GM12878 (cell line): ENCODE measurements at regions not wholly inside any gene's neighbourhood (a gene's known extent, or its start where the extent isn't known, plus 50 kb on each side); places are given as distances from the start of the nearest gene placed in this dataset.

ENCODE experiments used
- ATAC-seq: fragments of 200-7000 bp; cut with Tn5 transposase; 3 replicates; pipeline ENCODE4 v1.9.1; 2020; ENCODE audit warnings: mild to moderate bottlenecking, moderate library complexity
- BruUV-seq: library from RNA; stranded (reverse); fragments of 400-500 nt; replicated peaks from 2 replicates; lab custom pipeline; 2021; lab: Mats Ljungman, UMichigan
- CTCF ChIA-PET: fragments of 300-600 bp; sonication (Branson Sonifier 250); formaldehyde crosslinking; extraction: SDS; loops from one replicate; lab custom pipeline; 2021; ENCODE audit warnings: inconsistent platforms; lab: Yijun Ruan, JAX
- POLR2A ChIA-PET: fragments of 350-600 bp; formaldehyde crosslinking; extraction: SDS; loops from one replicate; lab custom pipeline; 2021; ENCODE audit warnings: inconsistent platforms; lab: Charles Lee
- RAD21 ChIA-PET: fragments of 300-600 bp; sonication (Branson Sonifier 250); formaldehyde crosslinking; loops from one replicate; lab custom pipeline; 2023; ENCODE audit warnings: antibody characterized with exemption; ENCODE audit not compliant: unreplicated experiment; lab: Charles Lee
- SMC1A ChIA-PET: fragments of 300-600 bp; sonication (Branson Sonifier 250); formaldehyde crosslinking; loops from one replicate; lab custom pipeline; 2023; ENCODE audit not compliant: unreplicated experiment, uncharacterized antibody; lab: Charles Lee
- DNase-seq: peaks from one replicate; pipeline ENCODE4 v3.0.0-alpha.2; 2011; ENCODE audit warnings: low read depth, low spot score
- FAIRE-seq: peaks from 3 replicates; lab custom pipeline; 2011; peaks lifted over from hg19 to GRCh38; lab: Jason Lieb, UNC
- H2AFZ ChIP-seq: 2 replicates; pipeline ENCODE4 v1.6.0; 2011; ENCODE audit warnings: low read depth, low read length, control low read depth; ENCODE audit not compliant: control insufficient read depth
- H3K27ac ChIP-seq: 2 replicates; pipeline ENCODE4 v1.5.1; 2011; ENCODE audit warnings: control low read depth; ENCODE audit not compliant: control insufficient read depth, insufficient read depth
- H3K27me3 ChIP-seq, 2 experiments: replicated peaks in 1 of 2; 2 replicates each; pipeline versions ENCODE4 v1.6.0 to v1.6.1; 2011; ENCODE audit warnings: low read length in 1 of 2; ENCODE audit not compliant: control insufficient read depth in 2 of 2, insufficient read depth in 2 of 2
- H3K36me3 ChIP-seq, 2 experiments: 2 replicates each; pipeline ENCODE4 v1.5.1; 2011; ENCODE audit warnings: low read length in 1 of 2; ENCODE audit not compliant: control insufficient read depth in 2 of 2, insufficient read depth in 2 of 2
- H3K4me1 ChIP-seq: 2 replicates; pipeline ENCODE4 v1.6.1; 2011; ENCODE audit warnings: mild to moderate bottlenecking, low read length, moderate library complexity, mixed read lengths; ENCODE audit not compliant: control insufficient read depth, insufficient read depth
- H3K4me2 ChIP-seq: 2 replicates; pipeline ENCODE4 v1.6.0; 2011; ENCODE audit warnings: control low read depth; ENCODE audit not compliant: control insufficient read depth, insufficient read depth
- H3K4me3 ChIP-seq: fragments of 200-600 bp; sonication (generic); 2 replicates; pipeline ENCODE4 v1.5.1; 2016
- H3K79me2 ChIP-seq: 2 replicates; pipeline ENCODE4 v1.6.0; 2011; ENCODE audit warnings: low read length; ENCODE audit not compliant: control insufficient read depth, insufficient read depth
- H3K9ac ChIP-seq: 2 replicates; pipeline ENCODE4 v1.8.0; 2011; ENCODE audit warnings: low read length, control low read depth, mixed read lengths; ENCODE audit not compliant: control insufficient read depth, insufficient read depth
- H3K9me3 ChIP-seq: replicated peaks from 3 replicates; pipeline ENCODE4 v1.5.1; 2011; ENCODE audit warnings: mild to moderate bottlenecking, low read length; ENCODE audit not compliant: control insufficient read depth, insufficient read depth
- H4K20me1 ChIP-seq: 2 replicates; pipeline ENCODE4 v1.6.0; 2011; ENCODE audit not compliant: control insufficient read depth, insufficient read depth
- BACH1 ChIP-seq: fragments of 450-650 bp; IDR thresholded peaks from 2 replicates; pipeline ENCODE4 v1.6.1; 2017; ENCODE audit warnings: mild to moderate bottlenecking, borderline replicate concordance
- BCL11A ChIP-seq: IDR thresholded peaks from 2 replicates; pipeline ENCODE4 v1.6.1; 2011; ENCODE audit warnings: low read depth, low read length
- BRCA1 ChIP-seq: IDR thresholded peaks from 2 replicates; pipeline ENCODE4 v1.6.1; 2011; ENCODE audit warnings: low read depth, low read length, improper control_type of control experiment
- CHD2 ChIP-seq: IDR thresholded peaks from 2 replicates; pipeline ENCODE4 v1.6.1; 2011; ENCODE audit warnings: low read depth, low read length, improper control_type of control experiment, borderline replicate concordance
- HCFC1 ChIP-seq: fragments of 150-350 bp; IDR thresholded peaks from 2 replicates; pipeline ENCODE4 v1.6.1; 2014; ENCODE audit warnings: low read length
- LARP7 ChIP-seq: fragments of 450-650 bp; IDR thresholded peaks from 2 replicates; pipeline ENCODE4 v1.6.1; 2017; ENCODE audit warnings: mild to moderate bottlenecking
- NFYA ChIP-seq: IDR thresholded peaks from 2 replicates; pipeline ENCODE4 v1.6.1; 2011; ENCODE audit warnings: low read depth, mild to moderate bottlenecking, low read length, improper control_type of control experiment, borderline replicate concordance
- PAX5 ChIP-seq: IDR thresholded peaks from 2 replicates; pipeline ENCODE4 v1.6.1; 2011; ENCODE audit warnings: low read depth, low read length, borderline replicate concordance
- PAX8 ChIP-seq: fragments of 450-650 bp; IDR thresholded peaks from 2 replicates; pipeline ENCODE4 v1.6.1; 2017; ENCODE audit warnings: mild to moderate bottlenecking, moderate library complexity
- STAT1 ChIP-seq: fragments of 450-650 bp; conservative IDR thresholded peaks from 2 replicates; pipeline ENCODE4 v1.6.1; 2014; ENCODE audit warnings: antibody characterized with exemption, mild to moderate bottlenecking
- YY1 ChIP-seq: IDR thresholded peaks from 2 replicates; pipeline ENCODE4 v1.6.1; 2011; ENCODE audit warnings: low read depth, mild to moderate bottlenecking, low read length
- ZNF622 ChIP-seq: fragments of 450-650 bp; IDR thresholded peaks from 2 replicates; pipeline ENCODE4 v1.6.1; 2017; ENCODE audit warnings: mild to moderate bottlenecking, inconsistent platforms
- WGBS: methylation state at CpG from one replicate; pipeline ENCODE4 v1.1.6; 2016; ENCODE audit warnings: low lambda C conversion rate; ENCODE audit not compliant: insufficient replicate concordance, insufficient coverage; ENCODE audit errors: missing lambda C conversion rate; 5-methylcytosine and 5-hydroxymethylcytosine counted together
- in situ Hi-C: fragments of 300-500 bp; cut with MboI; formaldehyde crosslinking; loops from 9 replicates; pipeline ENCODE4 v1.14.3; 2018; ENCODE audit warnings: mixed read lengths
- intact Hi-C: fragments of 100-400 bp; cut with micrococcal nuclease; formaldehyde crosslinking; loops from one replicate; pipeline ENCODE4 v1.14.2; 2022; ENCODE audit not compliant: unreplicated experiment
- TF ChIP-seq, protein P1 (sequence below): IDR thresholded peaks from 2 replicates; pipeline ENCODE4 v1.6.1; 2012; ENCODE audit warnings: low read length, inconsistent platforms
- TF ChIP-seq, protein P2 (sequence below): fragments of 450-650 bp; IDR thresholded peaks from 2 replicates; pipeline ENCODE4 v1.6.1; 2018; ENCODE audit warnings: mild to moderate bottlenecking, low read depth, moderate library complexity; ENCODE audit not compliant: partially characterized antibody
- TF ChIP-seq, protein P3 (sequence below): fragments of 450-650 bp; formaldehyde crosslinking; IDR thresholded peaks from 2 replicates; pipeline ENCODE4 v1.5.0; 2022; ENCODE audit warnings: mild to moderate bottlenecking, missing genetic modification characterization
- TF ChIP-seq, protein P4 (sequence below): fragments of 450-650 bp; IDR thresholded peaks from 2 replicates; pipeline ENCODE4 v1.6.1; 2016; ENCODE audit warnings: mild to moderate bottlenecking
- TF ChIP-seq, protein P5 (sequence below): fragments of 150-350 bp; IDR thresholded peaks from 2 replicates; pipeline ENCODE4 v1.6.1; 2014; ENCODE audit warnings: mild to moderate bottlenecking, low read depth, low read length

DNA sequence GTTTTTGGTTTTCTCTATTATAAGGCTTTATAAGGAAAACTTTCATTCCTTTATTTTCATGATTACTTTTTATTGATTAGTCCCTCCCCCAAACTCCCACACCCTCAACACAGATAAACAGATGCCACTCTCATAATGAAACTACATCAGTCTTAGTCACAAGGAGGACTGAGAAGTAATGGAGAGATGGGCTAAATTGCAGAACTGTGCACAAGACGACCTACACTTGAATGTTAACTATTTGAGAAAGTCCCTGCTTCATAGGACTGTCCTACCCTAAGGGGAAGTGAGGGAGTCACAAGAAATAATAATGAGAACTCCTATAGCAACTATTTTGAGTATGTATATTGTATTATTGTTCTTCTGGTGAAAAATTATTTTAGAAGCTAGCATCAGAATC lies 360.8 kb downstream of the RBM43 start:
- Histone ChIP-seq H3K27ac (no peak overlapping the region), H3K4me3 (no peak overlapping the region), H3K79me2 (no peaks in the 10 kb centered on the region), H3K4me1 (no peaks in the 10 kb centered on the region), H3K9ac (no peak overlapping the region), H3K4me2 (no peak overlapping the region), H2AFZ (no peak overlapping the region), H3K27me3 (no peaks in the 10 kb centered on the region), H3K36me3 (no peaks in the 10 kb centered on the region), H3K9me3 (no peaks in the 10 kb centered on the region), H4K20me1 (no peaks in the 10 kb centered on the region)
- ChIA-PET RAD21 (no interaction called here), CTCF (no interaction called here), SMC1A (no interaction called here), POLR2A (no interaction called here)
- WGBS, result 0% methylated on average over 1 of the region's 1 CpG
- in situ Hi-C loops, result no loop called here
- DNase-seq (no peak), ATAC-seq (no peak), FAIRE-seq (no peak)
- TF ChIP-seq, protein P1, sequence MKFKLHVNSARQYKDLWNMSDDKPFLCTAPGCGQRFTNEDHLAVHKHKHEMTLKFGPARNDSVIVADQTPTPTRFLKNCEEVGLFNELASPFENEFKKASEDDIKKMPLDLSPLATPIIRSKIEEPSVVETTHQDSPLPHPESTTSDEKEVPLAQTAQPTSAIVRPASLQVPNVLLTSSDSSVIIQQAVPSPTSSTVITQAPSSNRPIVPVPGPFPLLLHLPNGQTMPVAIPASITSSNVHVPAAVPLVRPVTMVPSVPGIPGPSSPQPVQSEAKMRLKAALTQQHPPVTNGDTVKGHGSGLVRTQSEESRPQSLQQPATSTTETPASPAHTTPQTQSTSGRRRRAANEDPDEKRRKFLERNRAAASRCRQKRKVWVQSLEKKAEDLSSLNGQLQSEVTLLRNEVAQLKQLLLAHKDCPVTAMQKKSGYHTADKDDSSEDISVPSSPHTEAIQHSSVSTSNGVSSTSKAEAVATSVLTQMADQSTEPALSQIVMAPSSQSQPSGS, result no peak
- TF ChIP-seq, protein P2, sequence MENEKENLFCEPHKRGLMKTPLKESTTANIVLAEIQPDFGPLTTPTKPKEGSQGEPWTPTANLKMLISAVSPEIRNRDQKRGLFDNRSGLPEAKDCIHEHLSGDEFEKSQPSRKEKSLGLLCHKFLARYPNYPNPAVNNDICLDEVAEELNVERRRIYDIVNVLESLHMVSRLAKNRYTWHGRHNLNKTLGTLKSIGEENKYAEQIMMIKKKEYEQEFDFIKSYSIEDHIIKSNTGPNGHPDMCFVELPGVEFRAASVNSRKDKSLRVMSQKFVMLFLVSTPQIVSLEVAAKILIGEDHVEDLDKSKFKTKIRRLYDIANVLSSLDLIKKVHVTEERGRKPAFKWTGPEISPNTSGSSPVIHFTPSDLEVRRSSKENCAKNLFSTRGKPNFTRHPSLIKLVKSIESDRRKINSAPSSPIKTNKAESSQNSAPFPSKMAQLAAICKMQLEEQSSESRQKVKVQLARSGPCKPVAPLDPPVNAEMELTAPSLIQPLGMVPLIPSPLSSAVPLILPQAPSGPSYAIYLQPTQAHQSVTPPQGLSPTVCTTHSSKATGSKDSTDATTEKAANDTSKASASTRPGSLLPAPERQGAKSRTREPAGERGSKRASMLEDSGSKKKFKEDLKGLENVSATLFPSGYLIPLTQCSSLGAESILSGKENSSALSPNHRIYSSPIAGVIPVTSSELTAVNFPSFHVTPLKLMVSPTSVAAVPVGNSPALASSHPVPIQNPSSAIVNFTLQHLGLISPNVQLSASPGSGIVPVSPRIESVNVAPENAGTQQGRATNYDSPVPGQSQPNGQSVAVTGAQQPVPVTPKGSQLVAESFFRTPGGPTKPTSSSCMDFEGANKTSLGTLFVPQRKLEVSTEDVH, result no peak
- TF ChIP-seq BACH1, result no peak
- TF ChIP-seq, protein P3, sequence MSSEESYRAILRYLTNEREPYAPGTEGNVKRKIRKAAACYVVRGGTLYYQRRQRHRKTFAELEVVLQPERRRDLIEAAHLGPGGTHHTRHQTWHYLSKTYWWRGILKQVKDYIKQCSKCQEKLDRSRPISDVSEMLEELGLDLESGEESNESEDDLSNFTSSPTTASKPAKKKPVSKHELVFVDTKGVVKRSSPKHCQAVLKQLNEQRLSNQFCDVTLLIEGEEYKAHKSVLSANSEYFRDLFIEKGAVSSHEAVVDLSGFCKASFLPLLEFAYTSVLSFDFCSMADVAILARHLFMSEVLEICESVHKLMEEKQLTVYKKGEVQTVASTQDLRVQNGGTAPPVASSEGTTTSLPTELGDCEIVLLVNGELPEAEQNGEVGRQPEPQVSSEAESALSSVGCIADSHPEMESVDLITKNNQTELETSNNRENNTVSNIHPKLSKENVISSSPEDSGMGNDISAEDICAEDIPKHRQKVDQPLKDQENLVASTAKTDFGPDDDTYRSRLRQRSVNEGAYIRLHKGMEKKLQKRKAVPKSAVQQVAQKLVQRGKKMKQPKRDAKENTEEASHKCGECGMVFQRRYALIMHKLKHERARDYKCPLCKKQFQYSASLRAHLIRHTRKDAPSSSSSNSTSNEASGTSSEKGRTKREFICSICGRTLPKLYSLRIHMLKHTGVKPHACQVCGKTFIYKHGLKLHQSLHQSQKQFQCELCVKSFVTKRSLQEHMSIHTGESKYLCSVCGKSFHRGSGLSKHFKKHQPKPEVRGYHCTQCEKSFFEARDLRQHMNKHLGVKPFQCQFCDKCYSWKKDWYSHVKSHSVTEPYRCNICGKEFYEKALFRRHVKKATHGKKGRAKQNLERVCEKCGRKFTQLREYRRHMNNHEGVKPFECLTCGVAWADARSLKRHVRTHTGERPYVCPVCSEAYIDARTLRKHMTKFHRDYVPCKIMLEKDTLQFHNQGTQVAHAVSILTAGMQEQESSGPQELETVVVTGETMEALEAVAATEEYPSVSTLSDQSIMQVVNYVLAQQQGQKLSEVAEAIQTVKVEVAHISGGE (CRISPR knock-in tag), result no peak
- TF ChIP-seq PAX5, result no peak
- TF ChIP-seq HCFC1, result no peak
- no peak for TF ChIP-seq YY1
- no peak for TF ChIP-seq LARP7
- TF ChIP-seq PAX8, result no peak
- no peak for TF ChIP-seq STAT1
- TF ChIP-seq BCL11A, result no peak
- TF ChIP-seq BRCA1, result no peak
- TF ChIP-seq, protein P4, sequence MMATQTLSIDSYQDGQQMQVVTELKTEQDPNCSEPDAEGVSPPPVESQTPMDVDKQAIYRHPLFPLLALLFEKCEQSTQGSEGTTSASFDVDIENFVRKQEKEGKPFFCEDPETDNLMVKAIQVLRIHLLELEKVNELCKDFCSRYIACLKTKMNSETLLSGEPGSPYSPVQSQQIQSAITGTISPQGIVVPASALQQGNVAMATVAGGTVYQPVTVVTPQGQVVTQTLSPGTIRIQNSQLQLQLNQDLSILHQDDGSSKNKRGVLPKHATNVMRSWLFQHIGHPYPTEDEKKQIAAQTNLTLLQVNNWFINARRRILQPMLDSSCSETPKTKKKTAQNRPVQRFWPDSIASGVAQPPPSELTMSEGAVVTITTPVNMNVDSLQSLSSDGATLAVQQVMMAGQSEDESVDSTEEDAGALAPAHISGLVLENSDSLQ, result no peak
- no peak for TF ChIP-seq ZNF622
- no peak for TF ChIP-seq NFYA
- TF ChIP-seq CHD2, result no peak
- TF ChIP-seq, protein P5, sequence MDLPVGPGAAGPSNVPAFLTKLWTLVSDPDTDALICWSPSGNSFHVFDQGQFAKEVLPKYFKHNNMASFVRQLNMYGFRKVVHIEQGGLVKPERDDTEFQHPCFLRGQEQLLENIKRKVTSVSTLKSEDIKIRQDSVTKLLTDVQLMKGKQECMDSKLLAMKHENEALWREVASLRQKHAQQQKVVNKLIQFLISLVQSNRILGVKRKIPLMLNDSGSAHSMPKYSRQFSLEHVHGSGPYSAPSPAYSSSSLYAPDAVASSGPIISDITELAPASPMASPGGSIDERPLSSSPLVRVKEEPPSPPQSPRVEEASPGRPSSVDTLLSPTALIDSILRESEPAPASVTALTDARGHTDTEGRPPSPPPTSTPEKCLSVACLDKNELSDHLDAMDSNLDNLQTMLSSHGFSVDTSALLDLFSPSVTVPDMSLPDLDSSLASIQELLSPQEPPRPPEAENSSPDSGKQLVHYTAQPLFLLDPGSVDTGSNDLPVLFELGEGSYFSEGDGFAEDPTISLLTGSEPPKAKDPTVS, result no peak
- intact Hi-C loops, result no loop called here
- no TSS peak for BruUV-seq
